ENCODE measurements at regions not wholly inside any gene's neighbourhood (a gene's known extent, or its start where the extent isn't known, plus 50 kb on each side); places are given as distances from the start of the nearest gene placed in this dataset.

- TF ChIP-seq CTCF (IDR thresholded peaks at IDR 0.05) (no peak), ZFX (IDR thresholded peaks at IDR 0.05; ENCODE audit: borderline replicate concordance) (no peak)
Observed at GRCh38 chr6:68159433-68159832, 475.6 kb upstream of the ADGRB3 start.
